Ovary (tissue), 7 donors: ENCODE measurements at regions not wholly inside any gene's neighbourhood (a gene's known extent, or its start where the extent isn't known, plus 50 kb on each side); places are given as distances from the start of the nearest gene placed in this dataset.

Source experiments
- DNase-seq, 5 donors: peaks; one replicate each; pipeline ENCODE4 v3.0.0-alpha.2; 2019 to 2020
- H3K27ac ChIP-seq, 2 donors: fragments of 200-600 bp; one replicate each; pipeline versions ENCODE4 v1.5.1 to v1.8.0; 2019 to 2022
- H3K27me3 ChIP-seq: fragments of 200-600 bp; one replicate; pipeline ENCODE4 v1.8.0; 2022
- H3K36me3 ChIP-seq: fragments of 200-600 bp; sonication (generic); one replicate; pipeline ENCODE4 v1.5.1; 2019
- H3K4me1 ChIP-seq: one replicate; pipeline ENCODE4 v1.8.1; 2013; ENCODE audit warnings: mild to moderate bottlenecking, moderate library complexity; ENCODE audit not compliant: insufficient read depth
- H3K4me3 ChIP-seq: fragments of 200-600 bp; sonication (generic); one replicate; pipeline ENCODE4 v1.5.1; 2017
- H3K9me3 ChIP-seq, 2 donors: fragments of 200-600 bp in 1 of 2; sonication (generic) in 1 of 2; one replicate each; pipeline versions ENCODE4 v1.5.1 to v1.8.1; 2013 to 2019; ENCODE audit warnings: mild to moderate bottlenecking in 1 of 2, moderate library complexity in 1 of 2
- CTCF ChIP-seq, 3 donors: fragments of 450-650 bp in 2 of 3; fragments of 200-600 bp in 1 of 3; IDR thresholded peaks; one replicate each; pipeline versions ENCODE4 v1.5.1 to v1.8.0; 2016 to 2022; ENCODE audit warnings: antibody characterized with exemption in 3 of 3, mild to moderate bottlenecking in 1 of 3
- EP300 ChIP-seq: sonication (generic); formaldehyde crosslinking; IDR thresholded peaks from one replicate; pipeline ENCODE4 v1.6.1; 2017; ENCODE audit warnings: antibody characterized with exemption
- POLR2A ChIP-seq: fragments of 450-650 bp; IDR thresholded peaks from one replicate; pipeline ENCODE4 v1.6.1; 2017; ENCODE audit warnings: antibody characterized with exemption, mild to moderate bottlenecking, moderate library complexity
- WGBS, 3 donors: extraction: QIAGEN DNeasy Blood & Tissue Kit in 1 of 3; methylation state at CpG; one replicate each; pipeline versions ENCODE4 v1.1.5 to v1.1.7; 2013 to 2017; 5-methylcytosine and 5-hydroxymethylcytosine counted together
- intact Hi-C, 4 donors: fragments of 100-400 bp; cut with DNase I; formaldehyde crosslinking; loops; one replicate each; pipeline versions ENCODE4 v1.11.0 to v1.15.1; 2022 to 2023
- donor health status: DM: no; HTN: no; CAD: no; lungs with moderate emphysema.
- donor health status: DM: no; HTN: no; CAD: no.
- donor health status: Bipolar disorder and iron deficiency.
- donor health status: DM: no; HTN: no; CAD: no.
- donor health status: DM: yes; HTN: yes; CAD: no.

- no peak for TF ChIP-seq CTCF (IDR thresholded peaks at IDR 0.05)
- no peak for TF ChIP-seq POLR2A
- no peak for TF ChIP-seq EP300
- Histone ChIP-seq H3K36me3 (no peaks in the 10 kb centered on the region), H3K4me1 (no peaks in the 10 kb centered on the region), H3K27ac (no peak overlapping the region), H3K4me3 (no peak overlapping the region), H3K9me3 (no peaks in the 10 kb centered on the region), H3K27me3 (no peaks in the 10 kb centered on the region)
- intact Hi-C loops, result no loop called here
- 74 to 80% (median 76%) methylated on average over 5 of the region's 5 CpGs for WGBS, 3 donors
- DNase-seq, result peak in 1 of 5 donors; percentile 31
Observed at GRCh38 chr15:95644100-95644875, 686.2 kb upstream of the NR2F2 start.

- H3K4me3 ChIP-seq, result no peak overlapping the region
- H3K9me3 ChIP-seq, result no peaks in the 10 kb centered on the region
- 85 to 91% (median 88%) methylated on average over 4 of the region's 4 CpGs for WGBS, 3 donors
- no peaks in the 10 kb centered on the region for H3K36me3 ChIP-seq
- TF ChIP-seq EP300 (no peak), CTCF (IDR thresholded peaks at IDR 0.05) (no peak), POLR2A (no peak)
- H3K27me3 ChIP-seq, result no peaks in the 10 kb centered on the region
- intact Hi-C loops, result no loop called here
- H3K4me1 ChIP-seq, result no peaks in the 10 kb centered on the region
- no peak for DNase-seq
- no peak overlapping the region for H3K27ac ChIP-seq
Observed at GRCh38 chr15:95645791-95646338, 684.6 kb upstream of the NR2F2 start.

- Histone ChIP-seq H3K4me3 (no peak overlapping the region), H3K9me3 (no peaks in the 10 kb centered on the region), H3K36me3 (no peaks in the 10 kb centered on the region), H3K27me3 (no peaks in the 10 kb centered on the region), H3K27ac (no peak overlapping the region), H3K4me1 (no peaks in the 10 kb centered on the region)
- DNase-seq, result no peak
- WGBS, 3 donors, result 68 to 78% (median 73%) methylated on average over 8 of the region's 8 CpGs
- TF ChIP-seq EP300, result no peak
- no peak for TF ChIP-seq POLR2A
- no peak for TF ChIP-seq CTCF (IDR thresholded peaks at IDR 0.05)
- intact Hi-C loops, result no loop called here
Observed at GRCh38 chr15:95646484-95647273, 683.8 kb upstream of the NR2F2 start.

- Histone ChIP-seq H3K4me3 (no peak overlapping the region), H3K4me1 (no peaks in the 10 kb centered on the region), H3K27me3 (no peaks in the 10 kb centered on the region), H3K9me3 (no peaks in the 10 kb centered on the region), H3K27ac (no peak overlapping the region), H3K36me3 (no peaks in the 10 kb centered on the region)
- DNase-seq, result no peak
- TF ChIP-seq POLR2A (no peak), CTCF (IDR thresholded peaks at IDR 0.05) (no peak), EP300 (no peak)
- intact Hi-C loops, result no loop called here
- 90 to 92% (median 92%) methylated on average over 10 of the region's 10 CpGs for WGBS, 3 donors
Observed at GRCh38 chr15:95647531-95648277, 682.8 kb upstream of the NR2F2 start.
